H1 (cell line): ENCODE measurements at regions not wholly inside any gene's neighbourhood (a gene's known extent, or its start where the extent isn't known, plus 50 kb on each side); places are given as distances from the start of the nearest gene placed in this dataset.
"Not testable (repeated sequence)": the region's sequence is repeated elsewhere in the genome, so short reads cannot be mapped to it uniquely, and the experiment has no call there.

Source experiments
- CHD2 ChIP-seq: IDR thresholded peaks from 2 replicates; pipeline ENCODE4 v1.6.1; 2012; ENCODE audit warnings: low read length, improper control_type of control experiment
- CREB1 ChIP-seq: IDR thresholded peaks from 2 replicates; pipeline ENCODE4 v1.6.1; 2012; ENCODE audit warnings: inconsistent platforms
- CTCF ChIP-seq, 3 experiments: IDR thresholded peaks; 1 replicate in 2 of 3; 2 replicates in 1 of 3; pipeline versions ENCODE4 v1.5.1 to v1.6.1; 2011; ENCODE audit warnings: low read length in 3 of 3, mild to moderate bottlenecking in 3 of 3, inconsistent platforms in 2 of 3, low read depth in 1 of 3, moderate library complexity in 1 of 3; ENCODE audit not compliant: insufficient read depth in 1 of 3; ENCODE audit errors: control extremely low read depth in 1 of 3
- E2F6 ChIP-seq: IDR thresholded peaks from 2 replicates; pipeline ENCODE4 v1.6.1; 2012; ENCODE audit warnings: inconsistent platforms
- EP300 ChIP-seq, 2 experiments: IDR thresholded peaks; 1 replicate in 1 of 2; 2 replicates in 1 of 2; pipeline ENCODE4 v1.6.1; 2011 to 2012; ENCODE audit warnings: low read depth in 2 of 2, low read length in 2 of 2, mild to moderate bottlenecking in 2 of 2, borderline replicate concordance in 1 of 2, inconsistent platforms in 1 of 2, moderate library complexity in 1 of 2
- EZH2 ChIP-seq: fragments of 200-600 bp; sonication (generic); IDR thresholded peaks from 2 replicates; pipeline ENCODE4 v1.7.1; 2012; ENCODE audit warnings: low read depth, mild to moderate bottlenecking, moderate library complexity, low read length, inconsistent platforms; ENCODE audit not compliant: severe bottlenecking
- GABPA ChIP-seq: IDR thresholded peaks from 2 replicates; pipeline ENCODE4 v1.6.1; 2011; ENCODE audit warnings: mild to moderate bottlenecking, low read length, moderate library complexity, borderline replicate concordance; ENCODE audit not compliant: insufficient read depth
- HDAC6 ChIP-seq: IDR thresholded peaks from one replicate; pipeline ENCODE4 v1.7.1; 2012; ENCODE audit warnings: low read depth, mild to moderate bottlenecking, inconsistent platforms, low read length, moderate library complexity
- POLR2A ChIP-seq, 2 experiments: IDR thresholded peaks; 1 replicate in 1 of 2; 2 replicates in 1 of 2; pipeline ENCODE4 v1.6.1; 2011; ENCODE audit warnings: low read depth in 2 of 2, low read length in 2 of 2, mild to moderate bottlenecking in 2 of 2; ENCODE audit errors: control extremely low read depth in 1 of 2
- RAD21 ChIP-seq, 2 experiments: IDR thresholded peaks in 1 of 2; conservative IDR thresholded peaks in 1 of 2; 2 replicates each; pipeline ENCODE4 v1.6.1; 2011; ENCODE audit warnings: low read depth in 2 of 2, low read length in 2 of 2, improper control_type of control experiment in 1 of 2, inconsistent platforms in 1 of 2, mild to moderate bottlenecking in 1 of 2, moderate library complexity in 1 of 2
- RFX5 ChIP-seq: IDR thresholded peaks from 2 replicates; pipeline ENCODE4 v1.6.1; 2011; ENCODE audit warnings: low read depth, low read length, improper control_type of control experiment, borderline replicate concordance
- RNF2 ChIP-seq: fragments of 200-900, 300-1000 bp; sonication (generic); IDR thresholded peaks from 2 replicates; pipeline ENCODE4 v1.7.1; 2016; ENCODE audit warnings: borderline replicate concordance, low read depth, mild to moderate bottlenecking, antibody characterized with exemption, low read length; ENCODE audit not compliant: poor library complexity, severe bottlenecking; ENCODE audit errors: missing control alignments

GRCh38 chr18:1857281-1857680 lies 714.0 kb downstream of the METTL4 start:
- TF ChIP-seq EZH2; CTCF (IDR thresholded peaks at IDR 0.05; ENCODE audit: control extremely low read depth in 1 of 3, insufficient read depth in 1 of 3, low read depth in 1 of 3, low read length in 3 of 3); HDAC6; EP300 (IDR thresholded peaks at IDR 0.05; ENCODE audit: borderline replicate concordance in 1 of 2, low read depth in 2 of 2, low read length in 2 of 2); POLR2A (IDR thresholded peaks at IDR 0.05; ENCODE audit: control extremely low read depth in 1 of 2, low read depth in 2 of 2, low read length in 2 of 2); CREB1; RFX5; RAD21 (IDR thresholded peaks at IDR 0.05 in 1 of 2, conservative IDR thresholded peaks at IDR 0.05 in 1 of 2; ENCODE audit: low read depth in 2 of 2, low read length in 2 of 2); GABPA; E2F6; CHD2; RNF2: not testable (repeated sequence)
